ENCODE measurements at regions not wholly inside any gene's neighbourhood (a gene's known extent, or its start where the extent isn't known, plus 50 kb on each side); places are given as distances from the start of the nearest gene placed in this dataset.

DNA sequence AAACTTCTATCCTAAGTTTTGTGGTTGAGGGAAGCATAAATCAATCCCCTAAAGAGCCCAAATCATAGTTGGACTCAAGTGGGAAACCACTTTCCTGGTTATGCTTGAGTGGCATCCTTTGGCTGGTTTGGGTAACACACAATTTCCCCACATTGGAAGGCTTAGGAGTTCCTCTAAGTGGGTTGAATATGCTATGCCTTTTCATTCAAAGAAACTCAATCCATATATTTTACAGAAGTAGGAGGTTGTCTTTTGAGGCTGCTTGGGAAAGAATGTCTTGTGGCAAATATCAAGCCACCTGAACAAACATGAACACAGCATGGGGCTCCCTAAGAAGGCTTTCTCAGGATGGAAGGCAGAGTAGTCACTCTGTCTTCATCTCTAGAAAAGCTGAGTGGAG, 121.1 kb downstream of the SPATA31D1 start:
- no peaks in the 10 kb centered on the region for H3F3A ChIP-seq (ENCODE audit: insufficient read depth)
- no peaks in the 10 kb centered on the region for H3K36me3 ChIP-seq (ENCODE audit: low read length)
- no peak overlapping the region for H2AFZ ChIP-seq (ENCODE audit: low read depth, low read length, severe bottlenecking)
- no peak overlapping the region for H3K4me3 ChIP-seq (ENCODE audit: insufficient read depth, low read length, poor library complexity, severe bottlenecking)
- TF ChIP-seq EZH2phosphoT487 (conservative IDR thresholded peaks at IDR 0.05; ENCODE audit: low read length) = no peak
- H3K79me2 ChIP-seq (ENCODE audit: insufficient read depth, low read length) = no peaks in the 10 kb centered on the region
- H3K27me3 ChIP-seq (ENCODE audit: low read length) = no peaks in the 10 kb centered on the region
- no peak overlapping the region for H3K27ac ChIP-seq (ENCODE audit: low read depth, low read length)
- no peaks in the 10 kb centered on the region for H4K20me1 ChIP-seq (ENCODE audit: low read depth, low read length)
- no peaks in the 10 kb centered on the region for H3K9me3 ChIP-seq (ENCODE audit: insufficient read depth, low read length)
- H3K4me2 ChIP-seq (ENCODE audit: low read depth, low read length, poor library complexity, severe bottlenecking) = no peak overlapping the region
- no peaks in the 10 kb centered on the region for H3K9me2 ChIP-seq (replicated peaks; ENCODE audit: insufficient read depth, low read length)
- no peak overlapping the region for H3K9ac ChIP-seq (ENCODE audit: low read length)

DNA sequence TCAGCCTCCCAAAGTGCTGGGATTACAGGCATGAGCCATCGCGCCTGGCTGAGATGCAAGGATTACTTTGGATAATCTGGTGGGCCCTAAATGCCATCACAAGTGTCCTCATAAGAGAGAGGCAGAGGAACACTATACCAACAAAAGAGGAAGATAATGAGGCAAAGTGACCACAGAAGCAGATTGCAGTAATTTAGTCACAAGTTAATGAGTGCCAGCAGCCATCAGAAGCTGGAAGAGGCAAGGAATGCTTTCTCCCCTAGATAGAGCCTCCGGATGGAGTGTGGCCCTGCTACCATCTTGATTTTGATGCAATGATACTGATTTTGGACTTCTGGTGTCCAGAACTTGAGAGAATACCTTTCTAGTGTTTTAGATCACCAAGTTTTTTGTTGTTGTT, 122.3 kb downstream of the SPATA31D1 start:
- Histone ChIP-seq H3K9ac (ENCODE audit: low read length) (no peak overlapping the region), H3K9me2 (replicated peaks; ENCODE audit: insufficient read depth, low read length) (no peaks in the 10 kb centered on the region), H3K27ac (ENCODE audit: low read depth, low read length) (no peak overlapping the region), H3K79me2 (ENCODE audit: insufficient read depth, low read length) (no peaks in the 10 kb centered on the region), H3K9me3 (ENCODE audit: insufficient read depth, low read length) (no peaks in the 10 kb centered on the region), H2AFZ (ENCODE audit: low read depth, low read length, severe bottlenecking) (no peak overlapping the region), H4K20me1 (ENCODE audit: low read depth, low read length) (no peaks in the 10 kb centered on the region), H3K36me3 (ENCODE audit: low read length) (no peaks in the 10 kb centered on the region), H3K27me3 (ENCODE audit: low read length) (no peaks in the 10 kb centered on the region), H3K4me2 (ENCODE audit: low read depth, low read length, poor library complexity, severe bottlenecking) (no peak overlapping the region), H3F3A (ENCODE audit: insufficient read depth) (no peaks in the 10 kb centered on the region), H3K4me3 (ENCODE audit: insufficient read depth, low read length, poor library complexity, severe bottlenecking) (no peak overlapping the region)
- no peak for TF ChIP-seq EZH2phosphoT487 (conservative IDR thresholded peaks at IDR 0.05; ENCODE audit: low read length)
- TF ChIP-seq, protein P1, sequence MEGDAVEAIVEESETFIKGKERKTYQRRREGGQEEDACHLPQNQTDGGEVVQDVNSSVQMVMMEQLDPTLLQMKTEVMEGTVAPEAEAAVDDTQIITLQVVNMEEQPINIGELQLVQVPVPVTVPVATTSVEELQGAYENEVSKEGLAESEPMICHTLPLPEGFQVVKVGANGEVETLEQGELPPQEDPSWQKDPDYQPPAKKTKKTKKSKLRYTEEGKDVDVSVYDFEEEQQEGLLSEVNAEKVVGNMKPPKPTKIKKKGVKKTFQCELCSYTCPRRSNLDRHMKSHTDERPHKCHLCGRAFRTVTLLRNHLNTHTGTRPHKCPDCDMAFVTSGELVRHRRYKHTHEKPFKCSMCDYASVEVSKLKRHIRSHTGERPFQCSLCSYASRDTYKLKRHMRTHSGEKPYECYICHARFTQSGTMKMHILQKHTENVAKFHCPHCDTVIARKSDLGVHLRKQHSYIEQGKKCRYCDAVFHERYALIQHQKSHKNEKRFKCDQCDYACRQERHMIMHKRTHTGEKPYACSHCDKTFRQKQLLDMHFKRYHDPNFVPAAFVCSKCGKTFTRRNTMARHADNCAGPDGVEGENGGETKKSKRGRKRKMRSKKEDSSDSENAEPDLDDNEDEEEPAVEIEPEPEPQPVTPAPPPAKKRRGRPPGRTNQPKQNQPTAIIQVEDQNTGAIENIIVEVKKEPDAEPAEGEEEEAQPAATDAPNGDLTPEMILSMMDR (IDR thresholded peaks at IDR 0.05; ENCODE audit: insufficient read depth, low read length, poor library complexity, severe bottlenecking) = no peak

DNA sequence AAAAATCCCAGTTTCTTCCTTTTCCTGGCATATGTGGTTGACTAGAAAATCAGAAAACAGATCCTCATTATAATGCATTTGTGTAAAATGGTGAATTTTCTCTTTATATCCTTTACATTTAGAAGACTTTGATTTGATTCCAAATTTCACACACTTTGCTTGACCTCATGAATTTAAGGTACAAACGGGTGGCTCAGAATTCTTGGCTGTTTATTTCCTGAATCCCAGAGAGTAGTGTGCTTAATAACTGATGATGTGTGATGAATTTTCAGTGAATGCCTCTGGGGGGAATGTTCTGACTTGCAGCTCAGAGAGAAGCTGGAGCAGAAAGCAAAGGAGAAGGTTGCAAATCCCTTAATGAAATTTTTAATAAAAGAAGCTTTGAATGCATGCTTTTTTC, 126.8 kb downstream of the SPATA31D1 start:
- Histone ChIP-seq H3K27ac (ENCODE audit: low read depth, low read length) (no peak overlapping the region), H3K9me2 (replicated peaks; ENCODE audit: insufficient read depth, low read length) (no peaks in the 10 kb centered on the region), H3K4me2 (ENCODE audit: low read depth, low read length, poor library complexity, severe bottlenecking) (no peak overlapping the region), H3K9me3 (ENCODE audit: insufficient read depth, low read length) (no peaks in the 10 kb centered on the region), H4K20me1 (ENCODE audit: low read depth, low read length) (no peaks in the 10 kb centered on the region), H3K9ac (ENCODE audit: low read length) (no peak overlapping the region), H3K4me3 (ENCODE audit: insufficient read depth, low read length, poor library complexity, severe bottlenecking) (no peak overlapping the region), H3K27me3 (ENCODE audit: low read length) (no peaks in the 10 kb centered on the region), H3F3A (ENCODE audit: insufficient read depth) (no peaks in the 10 kb centered on the region), H2AFZ (ENCODE audit: low read depth, low read length, severe bottlenecking) (no peak overlapping the region), H3K79me2 (ENCODE audit: insufficient read depth, low read length) (no peaks in the 10 kb centered on the region), H3K36me3 (ENCODE audit: low read length) (no peaks in the 10 kb centered on the region)
- no peak for TF ChIP-seq EZH2phosphoT487 (conservative IDR thresholded peaks at IDR 0.05; ENCODE audit: low read length)
- TF ChIP-seq, protein P1 (IDR thresholded peaks at IDR 0.05; ENCODE audit: insufficient read depth, low read length, poor library complexity, severe bottlenecking) = no peak

DNA sequence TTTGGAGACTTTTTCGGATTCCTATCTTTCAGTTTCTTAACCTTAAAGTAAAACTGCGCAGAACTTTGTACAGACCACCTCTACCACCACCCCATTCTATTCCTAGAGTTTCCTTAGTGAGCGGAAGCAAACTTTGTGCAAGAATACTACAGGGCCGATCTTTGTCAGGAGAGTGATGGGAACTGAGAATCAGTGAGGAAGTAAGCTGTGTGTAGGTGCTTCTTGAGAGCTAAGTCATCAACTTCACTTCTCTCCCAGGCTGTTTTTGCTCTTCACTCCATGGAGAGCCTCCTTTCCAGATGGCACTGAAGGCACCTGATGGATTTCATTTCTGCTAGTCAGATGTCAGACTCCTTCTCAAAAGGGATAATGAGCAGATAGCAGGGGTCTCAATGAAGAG, 127.3 kb downstream of the SPATA31D1 start:
- Histone ChIP-seq H3K9me3 (ENCODE audit: insufficient read depth, low read length) (no peaks in the 10 kb centered on the region), H4K20me1 (ENCODE audit: low read depth, low read length) (no peaks in the 10 kb centered on the region), H3K36me3 (ENCODE audit: low read length) (no peaks in the 10 kb centered on the region), H3K9me2 (replicated peaks; ENCODE audit: insufficient read depth, low read length) (no peaks in the 10 kb centered on the region), H3K79me2 (ENCODE audit: insufficient read depth, low read length) (no peaks in the 10 kb centered on the region), H3K27me3 (ENCODE audit: low read length) (no peaks in the 10 kb centered on the region), H2AFZ (ENCODE audit: low read depth, low read length, severe bottlenecking) (no peak overlapping the region), H3K4me2 (ENCODE audit: low read depth, low read length, poor library complexity, severe bottlenecking) (no peak overlapping the region), H3K9ac (ENCODE audit: low read length) (no peak overlapping the region), H3K27ac (ENCODE audit: low read depth, low read length) (no peak overlapping the region), H3F3A (ENCODE audit: insufficient read depth) (no peaks in the 10 kb centered on the region), H3K4me3 (ENCODE audit: insufficient read depth, low read length, poor library complexity, severe bottlenecking) (no peak overlapping the region)
- TF ChIP-seq EZH2phosphoT487 (conservative IDR thresholded peaks at IDR 0.05; ENCODE audit: low read length) = no peak
- TF ChIP-seq, protein P1 (IDR thresholded peaks at IDR 0.05; ENCODE audit: insufficient read depth, low read length, poor library complexity, severe bottlenecking) = no peak
